Ovary (tissue), 7 donors: ENCODE measurements at regions not wholly inside any gene's neighbourhood (a gene's known extent, or its start where the extent isn't known, plus 50 kb on each side); places are given as distances from the start of the nearest gene placed in this dataset.
"Not testable (repeated sequence)": the region's sequence is repeated elsewhere in the genome, so short reads cannot be mapped to it uniquely, and the experiment has no call there.

ENCODE experiments used
- DNase-seq, 5 donors: peaks; one replicate each; pipeline ENCODE4 v3.0.0-alpha.2; 2019 to 2020
- H3K27ac ChIP-seq, 2 donors: fragments of 200-600 bp; one replicate each; pipeline versions ENCODE4 v1.5.1 to v1.8.0; 2019 to 2022
- H3K27me3 ChIP-seq: fragments of 200-600 bp; one replicate; pipeline ENCODE4 v1.8.0; 2022
- H3K36me3 ChIP-seq: fragments of 200-600 bp; sonication (generic); one replicate; pipeline ENCODE4 v1.5.1; 2019
- H3K4me1 ChIP-seq: one replicate; pipeline ENCODE4 v1.8.1; 2013; ENCODE audit warnings: mild to moderate bottlenecking, moderate library complexity; ENCODE audit not compliant: insufficient read depth
- H3K4me3 ChIP-seq: fragments of 200-600 bp; sonication (generic); one replicate; pipeline ENCODE4 v1.5.1; 2017
- H3K9me3 ChIP-seq, 2 donors: fragments of 200-600 bp in 1 of 2; sonication (generic) in 1 of 2; one replicate each; pipeline versions ENCODE4 v1.5.1 to v1.8.1; 2013 to 2019; ENCODE audit warnings: mild to moderate bottlenecking in 1 of 2, moderate library complexity in 1 of 2
- EP300 ChIP-seq: sonication (generic); formaldehyde crosslinking; IDR thresholded peaks from one replicate; pipeline ENCODE4 v1.6.1; 2017; ENCODE audit warnings: antibody characterized with exemption
- POLR2A ChIP-seq: fragments of 450-650 bp; IDR thresholded peaks from one replicate; pipeline ENCODE4 v1.6.1; 2017; ENCODE audit warnings: antibody characterized with exemption, mild to moderate bottlenecking, moderate library complexity
- WGBS, 3 donors: extraction: QIAGEN DNeasy Blood & Tissue Kit in 1 of 3; methylation state at CpG; one replicate each; pipeline versions ENCODE4 v1.1.5 to v1.1.7; 2013 to 2017; 5-methylcytosine and 5-hydroxymethylcytosine counted together
- intact Hi-C, 4 donors: fragments of 100-400 bp; cut with DNase I; formaldehyde crosslinking; loops; one replicate each; pipeline versions ENCODE4 v1.11.0 to v1.15.1; 2022 to 2023
- TF ChIP-seq, protein P1 (sequence below), 3 donors: fragments of 450-650 bp in 2 of 3; fragments of 200-600 bp in 1 of 3; IDR thresholded peaks; one replicate each; pipeline versions ENCODE4 v1.5.1 to v1.8.0; 2016 to 2022; ENCODE audit warnings: antibody characterized with exemption in 3 of 3, mild to moderate bottlenecking in 1 of 3
- donor health status: DM: no; HTN: no; CAD: no; lungs with moderate emphysema.
- donor health status: DM: no; HTN: no; CAD: no.
- donor health status: Bipolar disorder and iron deficiency.
- donor health status: DM: no; HTN: no; CAD: no.
- donor health status: DM: yes; HTN: yes; CAD: no.

DNA sequence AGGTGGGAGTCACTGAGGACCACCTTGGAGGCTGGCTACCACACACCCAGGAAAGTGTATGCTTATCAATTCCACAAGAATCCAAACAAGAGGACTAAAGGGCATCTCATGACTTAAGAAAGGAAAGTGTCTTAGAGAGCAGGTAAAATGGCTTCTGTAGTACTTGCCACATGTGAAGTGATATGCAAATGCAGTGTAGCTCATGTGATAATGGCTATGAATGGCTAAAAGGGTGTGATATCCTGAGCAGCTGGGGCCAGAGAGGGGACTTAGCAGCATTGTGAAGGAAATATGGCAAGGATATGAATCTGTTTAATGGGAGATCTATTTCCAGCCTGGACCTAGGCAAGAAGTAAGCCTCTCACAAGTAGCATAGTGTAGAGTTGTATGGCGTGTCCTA lies 90.5 kb downstream of the BUB3 start:
- H3K27me3 ChIP-seq = no peaks in the 10 kb centered on the region
- H3K27ac ChIP-seq = no peak overlapping the region
- H3K4me3 ChIP-seq = no peak overlapping the region
- no peaks in the 10 kb centered on the region for H3K36me3 ChIP-seq
- DNase-seq = no peak
- H3K4me1 ChIP-seq = no peaks in the 10 kb centered on the region
- 98 to 100% (median 98%) methylated on average over 1 of the region's 1 CpG for WGBS, 3 donors
- TF ChIP-seq EP300 = no peak
- TF ChIP-seq, protein P1, sequence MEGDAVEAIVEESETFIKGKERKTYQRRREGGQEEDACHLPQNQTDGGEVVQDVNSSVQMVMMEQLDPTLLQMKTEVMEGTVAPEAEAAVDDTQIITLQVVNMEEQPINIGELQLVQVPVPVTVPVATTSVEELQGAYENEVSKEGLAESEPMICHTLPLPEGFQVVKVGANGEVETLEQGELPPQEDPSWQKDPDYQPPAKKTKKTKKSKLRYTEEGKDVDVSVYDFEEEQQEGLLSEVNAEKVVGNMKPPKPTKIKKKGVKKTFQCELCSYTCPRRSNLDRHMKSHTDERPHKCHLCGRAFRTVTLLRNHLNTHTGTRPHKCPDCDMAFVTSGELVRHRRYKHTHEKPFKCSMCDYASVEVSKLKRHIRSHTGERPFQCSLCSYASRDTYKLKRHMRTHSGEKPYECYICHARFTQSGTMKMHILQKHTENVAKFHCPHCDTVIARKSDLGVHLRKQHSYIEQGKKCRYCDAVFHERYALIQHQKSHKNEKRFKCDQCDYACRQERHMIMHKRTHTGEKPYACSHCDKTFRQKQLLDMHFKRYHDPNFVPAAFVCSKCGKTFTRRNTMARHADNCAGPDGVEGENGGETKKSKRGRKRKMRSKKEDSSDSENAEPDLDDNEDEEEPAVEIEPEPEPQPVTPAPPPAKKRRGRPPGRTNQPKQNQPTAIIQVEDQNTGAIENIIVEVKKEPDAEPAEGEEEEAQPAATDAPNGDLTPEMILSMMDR (IDR thresholded peaks at IDR 0.05) = no peak
- no peak for TF ChIP-seq POLR2A
- H3K9me3 ChIP-seq = no peaks in the 10 kb centered on the region
- intact Hi-C loops = no loop called here

DNA sequence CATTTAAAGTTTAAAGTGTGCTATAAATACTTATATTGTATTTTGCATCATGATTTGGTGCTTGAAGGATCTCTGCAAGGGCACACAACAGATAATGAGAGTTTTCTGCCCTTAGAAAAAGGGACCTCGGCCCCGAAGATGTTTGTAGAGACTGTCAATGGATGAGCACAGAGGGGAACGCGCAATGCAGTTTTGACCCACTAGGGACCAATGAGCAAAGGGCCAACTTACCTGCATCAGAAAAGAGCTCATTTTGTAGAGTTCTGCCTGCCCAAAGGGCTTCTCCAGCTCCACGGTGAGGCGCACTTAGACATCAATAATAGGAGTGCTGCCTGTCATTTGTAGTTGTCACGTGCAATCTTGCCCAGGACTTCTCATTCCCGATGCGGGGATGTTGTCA lies 91.1 kb downstream of the BUB3 start:
- intact Hi-C loops = no loop called here
- H3K9me3 ChIP-seq = no peaks in the 10 kb centered on the region
- WGBS, 3 donors = 92 to 96% (median 93%) methylated on average over 9 of the region's 9 CpGs

DNA sequence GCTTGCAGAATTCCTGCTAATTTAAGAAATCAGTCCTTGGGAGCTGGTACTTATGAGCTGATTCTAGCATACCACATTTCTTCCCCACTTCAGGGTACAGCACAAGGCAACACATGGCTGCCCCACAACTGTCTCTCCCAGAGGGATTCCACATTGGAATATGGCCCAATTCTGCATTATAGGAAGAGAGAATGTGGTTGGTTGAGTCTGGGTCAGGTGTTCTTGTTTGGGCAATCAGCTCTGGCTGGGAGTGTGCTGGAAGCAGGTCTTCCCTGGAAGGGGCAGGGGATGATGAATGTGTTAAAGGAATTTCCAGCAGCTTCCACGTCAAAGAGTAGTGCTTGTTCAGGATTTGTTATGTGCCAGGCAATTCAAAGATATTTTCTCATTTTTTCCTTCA lies 95.7 kb downstream of the BUB3 start:
- DNase-seq = no peak
- no peak for TF ChIP-seq POLR2A
- TF ChIP-seq EP300 = no peak
- TF ChIP-seq, protein P1 (IDR thresholded peaks at IDR 0.05) = no peak
- Histone ChIP-seq H3K36me3 (no peaks in the 10 kb centered on the region), H3K27me3 (no peaks in the 10 kb centered on the region), H3K27ac (no peak overlapping the region), H3K9me3 (no peaks in the 10 kb centered on the region), H3K4me1 (no peaks in the 10 kb centered on the region), H3K4me3 (no peak overlapping the region)
- intact Hi-C loops = no loop called here
- WGBS, 3 donors = 17 to 42% (median 36%) methylated on average over 1 of the region's 1 CpG

More for the DNA sequence above, 91.1 kb downstream of the BUB3 start:
- Histone ChIP-seq H3K4me1 (no peaks in the 10 kb centered on the region), H3K27ac (no peak overlapping the region), H3K27me3 (no peaks in the 10 kb centered on the region), H3K4me3 (no peak overlapping the region), H3K36me3 (no peaks in the 10 kb centered on the region)
- TF ChIP-seq, protein P1 (IDR thresholded peaks at IDR 0.05) = no peak
- no peak for TF ChIP-seq EP300
- no peak for TF ChIP-seq POLR2A
- no peak for DNase-seq

DNA sequence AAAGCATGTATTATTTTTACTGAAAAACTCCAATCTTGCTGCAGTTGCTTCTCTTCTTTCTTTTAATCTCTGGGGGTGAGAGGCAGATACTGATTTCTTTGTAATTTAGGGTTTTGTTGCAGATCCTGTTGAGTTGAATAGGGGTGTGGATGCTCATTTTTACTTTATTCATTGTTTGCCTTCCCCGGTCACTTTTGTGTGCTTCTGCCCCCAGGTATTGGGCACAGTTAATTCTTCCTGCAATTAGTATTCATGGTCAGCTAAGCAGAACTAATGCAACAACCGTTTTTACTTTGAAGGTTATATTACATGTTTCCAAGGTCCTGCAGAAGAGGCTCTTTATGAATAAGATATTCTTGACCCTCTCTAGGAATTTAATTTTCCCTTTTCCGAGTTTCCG lies 96.4 kb downstream of the BUB3 start:
- no peak overlapping the region for H3K27ac ChIP-seq
- intact Hi-C loops = no loop called here
- DNase-seq = no peak
- H3K4me1 ChIP-seq = no peaks in the 10 kb centered on the region
- H3K36me3 ChIP-seq = no peaks in the 10 kb centered on the region
- 74 to 84% (median 75%) methylated on average over 4 of the region's 4 CpGs for WGBS, 3 donors
- TF ChIP-seq POLR2A = no peak
- TF ChIP-seq, protein P1 (IDR thresholded peaks at IDR 0.05) = no peak
- no peak overlapping the region for H3K4me3 ChIP-seq
- no peaks in the 10 kb centered on the region for H3K9me3 ChIP-seq
- H3K27me3 ChIP-seq = no peaks in the 10 kb centered on the region

DNA sequence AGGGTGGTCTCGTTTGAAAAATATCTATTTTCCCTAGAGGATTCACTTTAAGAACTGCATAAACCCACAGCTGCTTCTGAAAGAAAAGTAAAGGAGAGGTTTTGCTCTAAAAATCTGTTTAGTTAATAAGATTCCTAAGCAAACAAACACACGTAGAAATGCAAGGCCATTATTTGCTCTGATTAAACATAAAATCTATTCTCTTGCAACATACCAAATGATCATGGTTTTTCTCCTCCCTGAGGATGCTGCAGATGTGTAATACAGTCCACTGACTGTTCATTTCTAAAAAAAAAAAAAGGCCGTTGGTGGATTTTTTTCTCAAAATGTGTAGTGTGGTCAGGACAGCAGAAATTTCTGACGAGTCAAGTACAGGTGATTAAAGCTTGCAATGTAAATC lies 98.6 kb downstream of the BUB3 start:
- TF ChIP-seq EP300 = no peak
- TF ChIP-seq, protein P1 (IDR thresholded peaks at IDR 0.05) = no peak
- TF ChIP-seq POLR2A = no peak

DNA sequence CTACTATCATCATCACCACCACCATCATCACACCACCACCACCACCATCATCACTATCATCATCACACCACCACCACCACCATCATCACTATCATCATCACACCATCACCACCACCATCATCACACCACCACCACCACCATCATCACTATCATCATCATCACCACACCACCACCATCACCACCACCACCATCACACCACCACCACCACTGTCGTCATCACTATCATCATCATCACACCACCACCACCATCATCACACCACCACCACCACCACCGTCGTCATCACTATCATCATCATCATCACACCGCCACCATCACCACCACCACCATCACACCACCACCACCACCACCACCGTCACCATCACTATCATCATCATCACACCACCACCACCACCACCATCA lies 100.1 kb downstream of the BUB3 start:
- DNase-seq, intact Hi-C loops, H3K27me3 ChIP-seq, H3K9me3 ChIP-seq, H3K4me3 ChIP-seq, H3K36me3 ChIP-seq, H3K4me1 ChIP-seq, H3K27ac ChIP-seq: not testable (repeated sequence)
- 81 to 86% (median 82%) methylated on average over 5 of the region's 5 CpGs for WGBS, 3 donors

More for the DNA sequence above, 98.6 kb downstream of the BUB3 start:
- no peaks in the 10 kb centered on the region for H3K27me3 ChIP-seq
- no peaks in the 10 kb centered on the region for H3K4me1 ChIP-seq
- H3K9me3 ChIP-seq = no peaks in the 10 kb centered on the region
- DNase-seq = no peak
- no peak overlapping the region for H3K4me3 ChIP-seq
- H3K36me3 ChIP-seq = no peaks in the 10 kb centered on the region
- intact Hi-C loops = no loop called here
- 47 to 62% (median 50%) methylated on average over 4 of the region's 4 CpGs for WGBS, 3 donors
- no peak overlapping the region for H3K27ac ChIP-seq
